GM19452 (cell line): ENCODE measurements at regions not wholly inside any gene's neighbourhood (a gene's known extent, or its start where the extent isn't known, plus 50 kb on each side); places are given as distances from the start of the nearest gene placed in this dataset.
"Not testable (repeated sequence)": the region's sequence is repeated elsewhere in the genome, so short reads cannot be mapped to it uniquely, and the experiment has no call there.

Experiments
- ATAC-seq: cut with Tn5 transposase; IDR thresholded peaks from one replicate; pipeline ENCODE4 v1.9.1; 2021; ENCODE audit not compliant: unreplicated experiment

GRCh38 chr18:76051396-76052226, 443.4 kb downstream of the ZNF516 start:
- ATAC-seq, result no peak

- no peak for ATAC-seq
Observed at GRCh38 chr18:76046221-76046620, 448.8 kb downstream of the ZNF516 start.

GRCh38 chr18:76042511-76042910, 452.5 kb downstream of the ZNF516 start:
- ATAC-seq, result no peak

GRCh38 chr18:76018210-76018609, 476.8 kb downstream of the ZNF516 start:
- ATAC-seq, result no peak

- ATAC-seq, result no peak
Observed at GRCh38 chr18:76013057-76013456, 482.0 kb downstream of the ZNF516 start.

GRCh38 chr18:76005632-76006208, 489.3 kb downstream of the ZNF516 start:
- no peak for ATAC-seq

- ATAC-seq, result not testable (repeated sequence)
Observed at GRCh38 chr18:75987913-75988312, 507.1 kb downstream of the ZNF516 start.

GRCh38 chr18:75984853-75985252, 510.2 kb downstream of the ZNF516 start:
- no peak for ATAC-seq

GRCh38 chr18:75981102-75981501, 513.9 kb downstream of the ZNF516 start:
- no peak for ATAC-seq

GRCh38 chr18:75977081-75977480, 518.0 kb downstream of the ZNF516 start:
- no peak for ATAC-seq

- ATAC-seq, result no peak
Observed at GRCh38 chr18:75970212-75970611, 524.8 kb downstream of the ZNF516 start.

GRCh38 chr18:75966431-75966830, 528.6 kb downstream of the ZNF516 start:
- ATAC-seq, result no peak

- no peak for ATAC-seq
Observed at GRCh38 chr18:75962036-75962572, 532.9 kb downstream of the ZNF516 start.

GRCh38 chr18:75960356-75960755, 532.9 kb upstream of the SMIM21 start:
- ATAC-seq, result not testable (repeated sequence)

GRCh38 chr18:75959150-75959549, 531.6 kb upstream of the SMIM21 start:
- no peak for ATAC-seq

- ATAC-seq, result no peak
Observed at GRCh38 chr18:75958683-75959082, 531.2 kb upstream of the SMIM21 start.

- ATAC-seq, result no peak
Observed at GRCh38 chr18:75945265-75945933, 517.9 kb upstream of the SMIM21 start.

GRCh38 chr18:75937306-75937705, 509.8 kb upstream of the SMIM21 start:
- no peak for ATAC-seq

- ATAC-seq, result no peak
Observed at GRCh38 chr18:75936862-75937261, 509.4 kb upstream of the SMIM21 start.

- no peak for ATAC-seq
Observed at GRCh38 chr18:75931079-75931478, 503.6 kb upstream of the SMIM21 start.

GRCh38 chr18:75928706-75929105, 501.2 kb upstream of the SMIM21 start:
- ATAC-seq, result no peak

GRCh38 chr18:75927791-75928190, 500.3 kb upstream of the SMIM21 start:
- ATAC-seq, result no peak
